Dedifferentiated amniotic fluid mesenchymal stem cell (primary cell): ENCODE measurements at regions not wholly inside any gene's neighbourhood (a gene's known extent, or its start where the extent isn't known, plus 50 kb on each side); places are given as distances from the start of the nearest gene placed in this dataset.

Experiments
- DNase-seq: peaks from one replicate; pipeline ENCODE4 v3.0.0-alpha.2; 2016; ENCODE audit errors: extremely low spot score

DNA sequence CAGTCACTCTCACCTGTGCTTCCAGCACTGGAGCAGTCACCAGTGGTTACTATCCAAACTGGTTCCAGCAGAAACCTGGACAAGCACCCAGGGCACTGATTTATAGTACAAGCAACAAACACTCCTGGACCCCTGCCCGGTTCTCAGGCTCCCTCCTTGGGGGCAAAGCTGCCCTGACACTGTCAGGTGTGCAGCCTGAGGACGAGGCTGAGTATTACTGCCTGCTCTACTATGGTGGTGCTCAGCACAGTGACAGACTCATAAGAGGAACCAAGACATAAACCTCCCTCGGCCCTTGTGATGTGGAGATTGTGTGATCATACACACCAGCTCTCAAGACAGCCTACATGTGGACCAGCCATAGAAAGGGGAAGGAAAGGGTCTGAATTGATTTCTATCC lies 113.3 kb downstream of the ZNF280B start:
- DNase-seq, result no peak

DNA sequence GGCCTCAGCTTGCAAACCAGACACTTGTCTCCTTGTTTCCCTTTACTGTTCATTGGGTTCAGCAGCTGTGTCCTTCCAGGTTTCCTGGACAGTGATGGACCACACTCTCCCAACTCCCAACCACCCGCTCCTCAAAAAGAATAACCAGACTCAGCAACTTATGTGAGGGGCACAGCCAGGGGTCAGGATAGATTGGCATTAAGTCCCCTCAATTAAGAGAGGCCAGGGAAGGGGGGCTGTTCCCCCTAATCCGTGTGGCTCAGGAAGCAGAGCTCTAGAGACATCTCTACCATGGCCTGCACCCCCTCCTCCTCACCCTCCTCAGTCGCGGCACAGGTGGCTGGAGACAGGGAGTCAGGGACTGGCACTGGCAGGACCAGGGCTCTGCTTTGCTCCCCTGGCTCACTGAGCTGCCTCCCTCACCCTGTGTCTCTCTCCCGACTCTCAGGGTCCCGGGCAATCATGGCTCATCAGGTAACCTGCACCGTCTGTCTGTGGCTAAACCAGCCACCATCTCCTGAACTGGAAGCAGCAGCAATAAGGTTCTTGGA lies 111.7 kb downstream of the ZNF280B start:
- DNase-seq, result no peak

DNA sequence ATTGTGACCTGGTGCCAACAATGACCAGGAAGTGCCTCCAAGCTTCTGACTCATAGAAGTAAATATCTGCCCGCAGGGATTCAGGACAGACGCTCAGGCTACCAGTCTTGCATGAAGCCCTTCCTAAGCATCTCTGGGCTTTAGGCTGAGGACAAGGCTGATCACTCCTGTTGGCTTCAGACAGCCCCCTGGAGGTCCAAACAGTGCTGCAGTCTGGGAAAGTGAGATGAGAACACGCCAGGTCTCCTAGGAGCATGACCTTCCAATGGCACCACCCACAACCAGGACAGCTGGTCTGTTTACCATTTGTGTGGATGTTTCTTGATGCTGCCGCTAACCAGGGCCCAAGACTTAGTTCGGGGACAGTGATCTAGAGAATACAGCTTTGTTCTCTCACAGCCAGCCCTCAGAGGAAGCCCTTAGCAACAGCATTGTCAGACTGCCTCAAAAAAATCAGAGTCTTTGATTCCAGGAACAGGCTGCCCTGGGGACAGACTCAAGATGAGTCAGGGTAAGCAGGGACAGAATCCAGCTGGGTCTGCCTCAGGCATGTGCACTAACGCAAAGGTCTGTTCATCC lies 111.2 kb downstream of the ZNF280B start:
- DNase-seq, result no peak

DNA sequence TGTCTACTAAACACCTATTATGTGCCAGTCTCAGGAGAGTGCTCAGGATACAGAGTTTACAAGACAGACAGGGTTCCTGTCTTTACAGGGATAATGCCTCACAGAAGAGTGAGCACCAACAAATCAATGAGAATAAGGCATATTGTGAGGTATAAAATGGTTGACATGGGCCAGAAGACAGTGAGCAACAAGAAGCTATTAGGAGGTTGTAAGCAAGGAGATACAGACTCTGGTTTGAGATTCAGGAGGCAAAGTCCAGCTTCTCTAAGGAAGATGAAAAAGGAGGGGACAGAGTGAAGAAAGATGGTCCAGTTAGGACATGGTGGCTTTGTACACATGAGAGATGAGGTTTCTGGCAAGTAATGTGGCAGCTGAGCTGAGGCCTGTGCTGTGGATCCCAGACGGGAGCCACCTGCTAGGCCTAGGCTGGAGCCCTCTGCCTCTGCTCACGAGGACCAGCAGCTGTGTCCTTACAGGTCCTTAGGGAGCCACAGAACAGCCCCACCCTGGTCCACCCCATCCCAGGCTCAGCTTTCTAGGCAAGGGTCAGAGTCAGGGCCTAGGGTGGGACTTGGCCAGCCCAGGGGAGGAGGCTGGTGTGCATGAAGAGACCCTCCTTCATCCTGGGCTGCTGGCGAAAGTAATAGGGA lies 110.5 kb downstream of the ZNF280B start:
- DNase-seq, result no peak

DNA sequence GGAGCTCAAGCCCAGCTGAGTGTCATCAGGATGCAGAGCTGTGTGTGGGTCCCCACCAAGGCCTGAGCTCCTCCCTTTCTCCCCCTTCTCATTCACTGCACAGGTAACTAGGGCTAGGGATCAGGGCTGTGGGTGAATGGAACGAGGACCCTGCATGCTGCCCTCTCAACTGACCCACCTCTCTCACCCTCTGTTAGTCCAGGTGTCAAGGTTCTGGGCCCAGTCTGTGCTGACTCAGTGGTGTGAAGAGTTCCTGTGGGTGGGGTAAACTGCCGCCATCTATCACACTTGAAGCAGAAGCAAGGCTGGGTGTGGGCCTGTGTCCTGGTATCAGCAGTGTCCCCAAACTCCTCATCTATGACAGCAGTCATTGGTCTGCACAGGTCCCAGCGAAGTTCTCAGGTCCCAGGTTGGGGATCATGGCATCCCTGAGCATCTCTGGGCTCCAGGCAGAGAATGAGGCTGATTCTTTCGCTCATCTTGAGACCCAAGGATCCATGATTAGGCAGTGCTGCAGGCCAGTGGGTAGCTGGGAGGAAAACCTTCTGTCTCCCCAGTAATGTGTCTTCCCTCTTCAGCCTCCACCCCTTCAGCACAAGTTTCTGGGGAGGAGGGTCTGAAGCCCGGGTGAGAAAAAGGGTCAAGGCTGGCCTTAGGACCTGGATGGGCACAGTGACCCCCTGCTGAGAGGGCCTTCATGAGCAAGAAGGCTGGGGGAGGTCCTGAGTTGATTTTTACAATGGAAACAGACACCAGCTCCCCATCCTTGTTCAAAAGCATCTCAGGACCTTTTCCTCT lies 109.8 kb downstream of the ZNF280B start:
- DNase-seq, result no peak

DNA sequence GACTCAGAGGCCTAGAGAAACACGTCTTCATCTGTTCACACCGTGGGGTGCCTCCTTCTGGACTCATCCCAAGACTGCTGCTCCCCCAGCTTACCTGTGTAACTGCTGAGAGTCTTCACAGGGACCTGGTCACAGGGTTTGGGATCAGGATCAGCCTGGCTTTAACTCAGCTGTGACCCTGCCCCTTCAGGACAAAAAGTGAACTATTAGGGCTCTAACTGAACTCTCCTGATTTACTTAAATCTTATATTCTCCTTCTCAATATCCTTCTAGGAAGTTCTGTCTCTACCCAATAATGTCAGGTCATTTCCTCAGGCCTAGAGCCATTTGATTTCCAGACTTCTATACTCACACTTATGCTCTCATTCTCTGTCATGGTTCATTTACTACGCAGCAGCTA lies 108.4 kb downstream of the ZNF280B start:
- no peak for DNase-seq

DNA sequence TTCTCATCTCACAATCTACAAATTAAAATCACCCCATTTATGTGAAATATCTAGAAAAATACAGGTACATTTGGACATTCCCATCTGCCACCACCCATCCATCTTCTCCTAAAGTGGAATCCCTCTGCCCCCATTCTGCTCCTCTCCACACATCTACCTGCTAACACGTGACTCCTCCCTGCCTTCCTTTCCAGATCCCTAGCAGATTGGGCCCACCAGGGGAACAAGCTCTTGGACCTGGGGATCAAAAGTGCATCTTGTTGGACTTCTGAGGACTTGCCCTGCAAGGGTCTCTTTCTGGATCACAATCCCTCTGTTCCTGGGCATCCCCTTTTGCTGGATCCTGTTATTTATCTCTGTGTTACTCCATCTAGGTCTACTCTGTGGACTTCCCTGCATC lies 107.6 kb downstream of the ZNF280B start:
- DNase-seq, result no peak

DNA sequence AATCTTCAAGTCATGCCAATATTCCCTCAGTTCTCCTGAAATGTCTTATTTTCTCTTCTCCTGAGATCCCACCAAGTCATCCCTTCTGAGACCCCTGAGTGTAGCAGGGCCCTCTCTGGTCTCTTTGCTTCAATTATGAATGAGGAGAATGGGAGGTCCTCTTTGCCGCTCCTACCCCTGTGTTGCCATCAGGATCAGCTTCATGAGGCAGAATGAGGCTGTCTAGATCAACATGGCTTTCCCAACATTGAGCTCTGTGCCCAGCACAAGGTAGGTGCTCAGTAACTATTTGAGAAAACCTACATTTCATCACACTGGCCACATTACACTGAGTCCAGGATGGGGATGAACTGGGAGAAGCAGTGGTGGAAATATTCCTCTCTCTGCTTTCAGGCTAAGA lies 107.2 kb downstream of the ZNF280B start:
- no peak for DNase-seq

DNA sequence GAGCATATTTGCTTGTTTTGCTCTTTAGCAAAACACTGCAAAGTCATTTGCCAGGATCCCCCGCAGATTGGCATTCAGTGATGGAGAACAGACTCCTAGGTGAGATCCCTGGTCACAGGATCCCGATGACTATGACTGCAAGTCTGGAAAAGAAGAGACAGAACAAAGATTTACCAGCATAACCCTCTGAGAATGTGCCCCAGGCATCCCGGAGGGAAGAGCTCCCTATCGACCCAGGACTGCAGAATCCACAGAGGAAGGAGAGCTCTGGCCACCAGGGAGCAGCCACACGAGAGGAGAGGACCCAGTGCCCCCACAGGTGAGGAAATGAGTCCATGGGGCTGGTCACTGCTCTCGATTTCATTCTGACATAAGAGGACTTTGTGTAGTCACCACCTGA lies 105.2 kb downstream of the ZNF280B start:
- DNase-seq, result no peak

DNA sequence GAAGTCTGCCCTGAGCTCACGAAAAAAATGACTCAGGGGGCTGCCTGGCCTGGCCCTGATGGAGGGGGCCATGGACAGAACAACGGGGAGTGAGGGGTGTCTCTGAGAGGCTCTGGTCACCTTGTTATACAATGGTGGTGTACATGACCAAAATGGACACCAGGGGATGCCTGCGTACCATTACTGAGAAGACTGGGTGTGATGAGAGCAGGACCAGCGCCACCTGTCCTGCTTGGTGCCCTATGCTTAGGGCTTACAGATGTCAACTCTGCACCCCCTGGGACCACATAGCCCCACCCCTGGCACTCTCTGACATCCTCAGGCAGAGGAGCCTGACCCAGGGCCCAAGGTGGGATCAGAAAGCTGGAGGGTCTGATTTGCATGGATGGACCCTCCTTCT lies 104.8 kb downstream of the ZNF280B start:
- no peak for DNase-seq

DNA sequence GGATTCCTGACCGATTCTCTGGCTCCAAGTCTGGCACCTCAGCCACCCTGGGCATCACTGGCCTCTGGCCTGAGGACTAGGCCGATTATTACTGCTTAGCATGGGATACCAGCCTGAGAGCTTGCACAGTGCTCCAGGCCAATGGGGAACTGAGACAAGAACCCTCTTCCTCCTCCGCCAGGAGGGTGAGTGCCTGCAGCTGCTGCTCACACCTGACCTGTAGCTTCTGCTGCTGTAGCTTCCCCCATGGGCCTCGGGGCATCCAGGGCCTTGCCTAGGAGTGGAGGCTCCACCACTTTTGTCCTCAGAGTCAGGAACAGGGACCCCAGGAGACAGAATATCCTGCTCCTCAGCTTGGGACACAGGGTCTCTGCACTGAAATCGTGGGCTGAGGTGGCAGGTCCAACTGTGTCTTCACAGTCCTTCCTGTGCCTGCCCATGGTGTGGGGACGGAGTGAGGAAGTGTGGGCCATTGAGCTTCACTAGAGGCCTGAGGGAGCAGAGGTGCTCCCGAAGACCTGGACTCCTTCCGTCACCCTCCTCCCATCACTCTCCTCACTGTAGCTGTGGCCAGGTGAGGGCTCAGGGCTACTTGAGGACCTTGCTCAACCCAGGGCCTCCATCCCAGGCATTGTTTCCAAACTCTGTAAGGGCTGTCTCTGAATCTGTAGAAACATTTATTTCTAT lies 103.8 kb downstream of the ZNF280B start:
- DNase-seq, result no peak

DNA sequence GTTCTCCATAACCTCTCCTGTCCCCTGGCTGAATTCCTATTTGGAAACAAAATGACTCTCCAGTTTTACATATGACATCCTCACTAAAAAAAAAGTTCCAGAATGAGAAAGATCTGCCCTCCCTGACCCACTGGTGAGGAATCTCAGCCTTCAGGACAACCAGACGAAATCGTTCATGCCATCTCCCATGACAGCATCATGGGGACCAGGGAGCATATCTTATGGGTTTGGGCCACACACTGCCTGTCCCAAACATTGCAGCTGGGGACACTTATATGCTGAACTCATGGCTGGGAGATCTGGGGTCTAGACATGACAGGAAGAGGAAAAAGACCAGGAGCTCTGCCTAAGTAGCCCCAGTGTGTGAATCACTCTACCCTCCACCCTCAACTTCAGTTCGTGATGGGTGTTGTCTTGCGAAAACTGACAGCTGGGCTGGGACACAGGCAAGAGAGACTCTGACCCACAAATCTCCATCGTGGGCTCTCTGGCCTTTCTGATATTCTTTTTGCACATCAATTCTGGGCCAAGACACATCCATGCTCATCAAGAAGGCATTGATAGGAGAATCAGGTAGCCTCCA lies 102.0 kb downstream of the ZNF280B start:
- no peak for DNase-seq

DNA sequence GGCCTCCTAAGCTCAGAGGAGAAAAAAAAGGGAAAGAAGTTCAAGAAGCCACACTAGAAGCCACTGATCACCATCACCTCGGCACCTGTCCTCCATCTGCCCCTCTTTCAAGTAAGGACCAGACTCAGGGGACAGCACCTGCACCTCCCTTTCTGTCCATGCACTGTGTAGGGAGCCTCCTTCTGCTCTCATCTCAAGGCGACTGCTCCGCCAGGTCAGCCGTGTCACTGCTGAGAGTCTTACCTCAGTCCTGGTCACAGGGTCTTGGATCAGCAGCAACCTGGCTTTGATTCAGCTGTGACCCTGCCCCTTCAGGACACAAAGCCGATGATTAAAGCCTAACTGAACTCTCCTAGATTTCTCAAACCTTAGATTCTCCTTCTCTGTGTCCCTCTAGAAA lies 101.5 kb downstream of the ZNF280B start:
- no peak for DNase-seq

DNA sequence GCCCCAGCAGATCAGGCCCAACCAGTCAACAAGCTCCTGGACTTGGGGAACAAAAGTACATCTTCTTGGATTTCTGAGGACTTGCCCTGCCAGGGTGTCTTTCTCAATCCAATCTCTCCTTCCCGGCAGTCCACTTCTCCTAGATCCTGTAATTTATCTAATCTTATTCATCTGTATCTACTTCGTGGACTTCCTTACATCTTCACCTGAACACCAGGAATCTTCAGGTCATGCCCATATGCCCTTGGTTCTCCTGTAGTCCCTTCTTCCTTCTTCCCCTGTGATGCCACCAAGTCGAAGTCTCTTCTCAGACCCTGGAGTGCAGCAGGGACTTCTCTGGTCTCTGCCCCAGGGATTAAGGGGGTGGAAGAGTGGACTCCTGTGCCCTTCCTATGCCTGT lies 100.3 kb downstream of the ZNF280B start:
- no peak for DNase-seq

DNA sequence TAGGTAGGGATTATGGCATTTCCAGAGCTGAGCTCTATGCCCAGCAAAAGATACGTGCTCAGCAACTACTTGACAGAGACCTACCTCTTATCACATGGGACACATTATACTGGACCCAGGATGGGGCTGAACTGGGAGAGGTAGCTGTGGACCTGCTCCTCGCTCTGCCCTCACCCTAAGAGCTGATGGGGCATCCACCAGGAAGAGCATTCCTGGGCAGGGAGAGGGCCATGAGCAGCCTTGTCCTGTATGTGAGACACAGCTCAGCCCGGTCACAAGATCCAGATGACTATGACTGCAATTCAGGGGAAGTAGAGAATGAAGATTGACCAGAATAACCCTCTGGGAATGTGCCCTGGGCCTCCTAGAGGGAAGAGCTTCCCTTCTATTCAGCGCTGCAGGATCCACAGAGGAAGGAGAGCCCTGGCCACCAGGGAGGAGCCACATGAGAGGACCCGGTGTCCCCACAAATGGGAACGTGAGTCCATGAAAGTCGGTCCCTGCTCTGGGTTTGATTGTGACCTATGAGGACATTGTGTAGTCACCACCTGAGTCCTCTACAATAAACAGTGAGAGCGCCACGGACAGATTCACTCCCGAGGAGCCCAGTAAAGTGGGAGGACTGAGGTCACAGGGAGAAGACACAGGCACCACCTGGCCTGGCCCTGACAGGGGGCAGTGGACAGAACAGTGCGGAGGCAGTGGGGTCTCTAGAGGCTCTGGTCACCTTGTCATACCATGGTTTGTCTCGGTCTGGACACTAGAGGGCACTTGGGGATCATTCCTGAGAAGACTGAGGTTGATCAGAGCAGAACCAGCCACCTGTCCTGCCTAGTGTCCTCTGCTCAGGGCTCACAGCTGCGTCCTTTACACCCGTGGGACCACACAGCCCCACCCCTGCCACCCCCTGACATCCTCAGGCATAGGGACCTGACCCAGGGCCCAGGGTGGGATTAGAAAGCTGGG lies 99.5 kb downstream of the ZNF280B start:
- no peak for DNase-seq

DNA sequence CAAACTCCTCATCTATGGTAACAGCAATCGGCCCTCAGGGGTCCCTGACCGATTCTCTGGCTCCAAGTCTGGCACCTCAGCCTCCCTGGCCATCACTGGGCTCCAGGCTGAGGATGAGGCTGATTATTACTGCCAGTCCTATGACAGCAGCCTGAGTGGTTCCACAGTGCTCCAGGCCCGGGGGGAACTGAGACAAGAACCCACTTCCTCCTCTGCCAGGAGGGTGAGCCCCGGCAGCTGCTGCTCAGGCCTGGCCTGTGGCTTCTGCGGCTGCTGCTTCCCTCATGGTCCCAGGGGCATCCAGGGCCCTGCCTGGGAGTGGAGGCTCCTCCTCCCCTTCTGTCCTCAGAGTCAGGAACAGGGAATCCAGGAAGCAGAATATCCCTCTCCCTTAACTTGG lies 98.4 kb downstream of the ZNF280B start:
- no peak for DNase-seq

DNA sequence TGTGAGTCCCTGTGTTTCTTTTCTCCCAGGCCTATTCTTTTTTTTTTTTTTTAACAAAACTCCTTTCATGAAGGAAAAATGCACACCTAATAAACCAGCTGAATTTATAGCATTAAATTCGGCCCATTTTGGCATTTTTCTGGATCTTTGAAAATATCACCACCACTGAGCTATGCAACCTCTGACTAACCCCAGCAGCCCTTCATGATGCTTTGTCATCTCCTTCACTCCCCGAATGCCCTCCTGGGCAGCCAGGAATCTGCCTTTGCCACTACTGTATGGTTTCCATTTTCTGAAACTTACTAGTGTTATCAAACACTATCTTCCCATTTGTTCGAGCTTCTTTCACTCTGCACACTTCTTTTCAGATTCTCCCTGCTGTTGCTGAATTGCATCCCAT lies 97.9 kb downstream of the ZNF280B start:
- DNase-seq, result no peak

DNA sequence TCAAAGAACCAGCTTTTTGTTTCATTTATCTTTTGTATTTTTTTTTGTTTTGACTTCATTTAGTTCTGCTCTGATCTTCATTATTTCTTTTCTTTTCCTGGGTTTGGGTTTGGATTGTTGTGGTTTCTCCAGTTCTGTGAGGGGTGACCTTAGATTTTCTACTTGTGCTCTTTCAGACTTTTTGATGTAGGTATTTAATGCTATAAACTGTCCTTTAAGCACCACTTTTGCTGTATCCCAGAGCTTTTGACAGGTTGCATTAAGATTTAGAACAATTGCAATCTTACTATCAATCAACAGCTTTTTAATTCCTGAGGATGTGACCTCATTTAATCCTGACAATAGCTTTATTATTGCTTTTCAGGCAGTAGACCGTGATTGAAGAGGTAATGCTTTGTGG lies 94.3 kb downstream of the ZNF280B start:
- no peak for DNase-seq

DNA sequence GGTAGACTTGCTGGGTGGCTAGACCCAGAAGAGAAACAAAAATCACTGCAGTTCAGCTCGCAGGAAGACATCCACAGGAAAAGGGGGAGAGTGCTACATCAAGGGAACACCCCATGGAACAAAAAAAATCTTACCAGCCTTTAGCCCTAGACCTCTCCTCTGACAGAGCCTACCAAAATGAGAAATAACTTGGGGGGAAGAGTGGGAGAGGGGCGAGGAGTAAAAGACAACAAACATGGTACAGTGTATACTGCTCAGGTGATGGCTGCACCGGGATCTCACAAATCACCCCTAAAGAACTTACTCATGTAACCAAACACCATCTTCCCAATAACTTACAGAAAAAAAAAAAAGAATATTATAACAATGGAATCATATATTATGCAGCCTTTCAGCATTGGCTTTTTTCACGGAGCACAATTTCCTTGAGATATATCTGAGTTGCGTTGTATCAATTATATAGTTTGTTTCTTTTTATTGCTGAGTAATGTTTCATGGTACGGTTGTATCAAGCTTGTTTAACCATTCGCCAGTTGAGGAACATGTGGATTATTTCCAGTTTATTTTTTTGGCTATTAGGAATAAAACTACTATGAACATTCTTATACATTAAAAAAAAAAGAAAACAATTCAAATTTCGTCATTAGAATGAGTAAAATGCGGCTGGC lies 90.9 kb downstream of the ZNF280B start:
- DNase-seq, result no peak

DNA sequence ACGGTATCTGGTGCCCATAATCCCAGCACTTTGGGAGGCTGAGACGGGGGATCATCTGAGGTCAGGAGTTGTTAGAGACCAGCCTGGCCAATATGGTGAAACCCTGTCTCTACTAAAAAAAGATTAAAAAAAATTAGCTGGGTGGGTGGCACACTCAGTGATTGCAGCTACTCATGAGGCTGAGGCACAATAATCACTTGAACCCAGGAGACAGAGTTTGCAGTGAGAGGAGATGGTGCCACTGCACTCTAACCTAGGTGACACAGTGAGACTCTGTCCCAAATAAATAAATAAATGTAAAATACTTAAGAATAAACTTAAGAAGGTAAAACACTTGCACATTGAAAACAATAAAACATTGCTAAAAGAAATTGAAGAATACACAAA lies 90.4 kb downstream of the ZNF280B start:
- DNase-seq, result no peak
